Neural progenitor cell (in vitro differentiated cells): ENCODE measurements at regions not wholly inside any gene's neighbourhood (a gene's known extent, or its start where the extent isn't known, plus 50 kb on each side); places are given as distances from the start of the nearest gene placed in this dataset.

Experiments
- CTCF ChIP-seq: fragments of 200-600 bp; sonication (generic); IDR thresholded peaks from 2 replicates; pipeline ENCODE4 v1.5.1; 2017; ENCODE audit warnings: antibody characterized with exemption, mild to moderate bottlenecking
- EZH2phosphoT487 ChIP-seq: fragments of 200-600 bp; sonication (generic); IDR thresholded peaks from 2 replicates; pipeline ENCODE4 v1.6.1; 2017; ENCODE audit warnings: antibody characterized with exemption

DNA sequence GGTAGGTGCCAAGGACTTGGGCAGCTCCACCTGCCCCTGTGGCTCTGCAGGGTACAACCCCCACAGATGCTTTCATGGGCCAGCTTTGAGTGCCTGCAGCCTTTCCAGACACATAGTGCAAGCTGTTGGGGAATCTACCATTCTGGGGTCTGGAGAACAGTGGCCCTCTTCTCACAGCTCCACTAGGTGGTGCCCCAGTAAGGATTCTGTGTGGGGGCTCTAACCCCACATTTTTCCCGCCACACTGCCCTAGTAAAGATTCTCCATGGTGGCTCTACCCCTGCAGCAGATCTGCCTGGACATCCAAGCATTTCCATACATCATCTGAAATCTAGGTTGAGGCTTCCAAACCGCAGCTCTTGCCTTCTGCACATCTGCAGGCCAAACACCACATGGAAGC lies 149.7 kb upstream of the FNDC3A start:
- TF ChIP-seq EZH2phosphoT487 (no peak), CTCF (no peak)
